GM23338 (cell line): ENCODE measurements at regions not wholly inside any gene's neighbourhood (a gene's known extent, or its start where the extent isn't known, plus 50 kb on each side); places are given as distances from the start of the nearest gene placed in this dataset.

ENCODE experiments used
- CREB1 ChIP-seq: fragments of 250-450 bp; sonication (Bioruptor Pico); IDR thresholded peaks from 2 replicates; pipeline ENCODE4 v1.5.0; 2020; ENCODE audit warnings: low read depth, mild to moderate bottlenecking, moderate library complexity
- EZH2 ChIP-seq: fragments of 200-600 bp; sonication (generic); IDR thresholded peaks from one replicate; pipeline ENCODE4 v1.8.0; 2017; ENCODE audit warnings: antibody characterized with exemption, mild to moderate bottlenecking, low read depth; ENCODE audit not compliant: unreplicated experiment
- EZH2phosphoT487 ChIP-seq: fragments of 200-600 bp; sonication (generic); IDR thresholded peaks from one replicate; pipeline ENCODE4 v1.8.1; 2018; ENCODE audit warnings: antibody characterized with exemption; ENCODE audit not compliant: unreplicated experiment
- JUNB ChIP-seq: IDR thresholded peaks from one replicate; pipeline ENCODE4 v1.6.1; 2016; ENCODE audit warnings: antibody characterized with exemption; ENCODE audit not compliant: unreplicated experiment
- NANOG ChIP-seq: IDR thresholded peaks from 2 replicates; pipeline ENCODE4 v1.6.1; 2016; ENCODE audit warnings: antibody characterized with exemption, borderline replicate concordance
- POLR2AphosphoS5 ChIP-seq: IDR thresholded peaks from 2 replicates; pipeline ENCODE4 v1.6.1; 2016; ENCODE audit warnings: antibody characterized with exemption, low read depth
- STAT1 ChIP-seq: IDR thresholded peaks from one replicate; pipeline ENCODE4 v1.6.1; 2016; ENCODE audit warnings: antibody characterized with exemption; ENCODE audit not compliant: unreplicated experiment
- ZNF114 ChIP-seq: fragments of 250-450 bp; sonication (Bioruptor Pico); IDR thresholded peaks from 2 replicates; pipeline ENCODE4 v1.5.0; 2020; ENCODE audit warnings: mild to moderate bottlenecking, moderate library complexity
- ZNF331 ChIP-seq: fragments of 250-450 bp; sonication (Bioruptor Pico); IDR thresholded peaks from 2 replicates; pipeline ENCODE4 v1.5.0; 2020; ENCODE audit warnings: low read depth, mild to moderate bottlenecking, moderate library complexity
- TF ChIP-seq, protein P1 (sequence below): fragments of 250-450 bp; sonication (Bioruptor Pico); IDR thresholded peaks from 2 replicates; pipeline ENCODE4 v1.5.0; 2020; ENCODE audit warnings: mild to moderate bottlenecking, moderate library complexity
- TF ChIP-seq, protein P2 (sequence below), 2 experiments: fragments of 200-600 bp in 1 of 2; sonication (generic) in 1 of 2; conservative IDR thresholded peaks; 2 replicates each; pipeline versions ENCODE4 v1.5.1 to v1.6.1; 2016 to 2017; ENCODE audit warnings: antibody characterized with exemption in 2 of 2, low read depth in 2 of 2, mild to moderate bottlenecking in 2 of 2, moderate library complexity in 1 of 2

DNA sequence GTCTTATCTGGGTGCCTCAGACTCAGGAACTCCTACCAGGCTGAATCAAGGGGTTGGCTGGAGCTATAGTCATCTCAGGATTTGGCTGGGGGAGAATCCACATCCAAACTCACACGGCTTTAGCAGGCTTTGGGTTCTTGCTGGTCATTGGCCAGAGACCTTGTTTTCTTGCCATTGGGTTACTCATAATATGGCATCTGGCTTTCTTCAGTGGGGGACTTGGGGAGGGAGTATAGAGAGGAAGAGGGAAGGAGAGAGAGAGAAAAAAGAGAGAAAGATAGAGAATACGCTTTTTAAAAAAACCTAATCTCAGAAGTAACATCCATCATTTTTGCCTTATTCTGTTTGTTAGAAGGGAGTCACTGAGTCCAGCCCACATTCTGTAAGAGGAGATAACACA is 191.5 kb upstream of the SHISA6 start (continued):
- TF ChIP-seq, protein P1, sequence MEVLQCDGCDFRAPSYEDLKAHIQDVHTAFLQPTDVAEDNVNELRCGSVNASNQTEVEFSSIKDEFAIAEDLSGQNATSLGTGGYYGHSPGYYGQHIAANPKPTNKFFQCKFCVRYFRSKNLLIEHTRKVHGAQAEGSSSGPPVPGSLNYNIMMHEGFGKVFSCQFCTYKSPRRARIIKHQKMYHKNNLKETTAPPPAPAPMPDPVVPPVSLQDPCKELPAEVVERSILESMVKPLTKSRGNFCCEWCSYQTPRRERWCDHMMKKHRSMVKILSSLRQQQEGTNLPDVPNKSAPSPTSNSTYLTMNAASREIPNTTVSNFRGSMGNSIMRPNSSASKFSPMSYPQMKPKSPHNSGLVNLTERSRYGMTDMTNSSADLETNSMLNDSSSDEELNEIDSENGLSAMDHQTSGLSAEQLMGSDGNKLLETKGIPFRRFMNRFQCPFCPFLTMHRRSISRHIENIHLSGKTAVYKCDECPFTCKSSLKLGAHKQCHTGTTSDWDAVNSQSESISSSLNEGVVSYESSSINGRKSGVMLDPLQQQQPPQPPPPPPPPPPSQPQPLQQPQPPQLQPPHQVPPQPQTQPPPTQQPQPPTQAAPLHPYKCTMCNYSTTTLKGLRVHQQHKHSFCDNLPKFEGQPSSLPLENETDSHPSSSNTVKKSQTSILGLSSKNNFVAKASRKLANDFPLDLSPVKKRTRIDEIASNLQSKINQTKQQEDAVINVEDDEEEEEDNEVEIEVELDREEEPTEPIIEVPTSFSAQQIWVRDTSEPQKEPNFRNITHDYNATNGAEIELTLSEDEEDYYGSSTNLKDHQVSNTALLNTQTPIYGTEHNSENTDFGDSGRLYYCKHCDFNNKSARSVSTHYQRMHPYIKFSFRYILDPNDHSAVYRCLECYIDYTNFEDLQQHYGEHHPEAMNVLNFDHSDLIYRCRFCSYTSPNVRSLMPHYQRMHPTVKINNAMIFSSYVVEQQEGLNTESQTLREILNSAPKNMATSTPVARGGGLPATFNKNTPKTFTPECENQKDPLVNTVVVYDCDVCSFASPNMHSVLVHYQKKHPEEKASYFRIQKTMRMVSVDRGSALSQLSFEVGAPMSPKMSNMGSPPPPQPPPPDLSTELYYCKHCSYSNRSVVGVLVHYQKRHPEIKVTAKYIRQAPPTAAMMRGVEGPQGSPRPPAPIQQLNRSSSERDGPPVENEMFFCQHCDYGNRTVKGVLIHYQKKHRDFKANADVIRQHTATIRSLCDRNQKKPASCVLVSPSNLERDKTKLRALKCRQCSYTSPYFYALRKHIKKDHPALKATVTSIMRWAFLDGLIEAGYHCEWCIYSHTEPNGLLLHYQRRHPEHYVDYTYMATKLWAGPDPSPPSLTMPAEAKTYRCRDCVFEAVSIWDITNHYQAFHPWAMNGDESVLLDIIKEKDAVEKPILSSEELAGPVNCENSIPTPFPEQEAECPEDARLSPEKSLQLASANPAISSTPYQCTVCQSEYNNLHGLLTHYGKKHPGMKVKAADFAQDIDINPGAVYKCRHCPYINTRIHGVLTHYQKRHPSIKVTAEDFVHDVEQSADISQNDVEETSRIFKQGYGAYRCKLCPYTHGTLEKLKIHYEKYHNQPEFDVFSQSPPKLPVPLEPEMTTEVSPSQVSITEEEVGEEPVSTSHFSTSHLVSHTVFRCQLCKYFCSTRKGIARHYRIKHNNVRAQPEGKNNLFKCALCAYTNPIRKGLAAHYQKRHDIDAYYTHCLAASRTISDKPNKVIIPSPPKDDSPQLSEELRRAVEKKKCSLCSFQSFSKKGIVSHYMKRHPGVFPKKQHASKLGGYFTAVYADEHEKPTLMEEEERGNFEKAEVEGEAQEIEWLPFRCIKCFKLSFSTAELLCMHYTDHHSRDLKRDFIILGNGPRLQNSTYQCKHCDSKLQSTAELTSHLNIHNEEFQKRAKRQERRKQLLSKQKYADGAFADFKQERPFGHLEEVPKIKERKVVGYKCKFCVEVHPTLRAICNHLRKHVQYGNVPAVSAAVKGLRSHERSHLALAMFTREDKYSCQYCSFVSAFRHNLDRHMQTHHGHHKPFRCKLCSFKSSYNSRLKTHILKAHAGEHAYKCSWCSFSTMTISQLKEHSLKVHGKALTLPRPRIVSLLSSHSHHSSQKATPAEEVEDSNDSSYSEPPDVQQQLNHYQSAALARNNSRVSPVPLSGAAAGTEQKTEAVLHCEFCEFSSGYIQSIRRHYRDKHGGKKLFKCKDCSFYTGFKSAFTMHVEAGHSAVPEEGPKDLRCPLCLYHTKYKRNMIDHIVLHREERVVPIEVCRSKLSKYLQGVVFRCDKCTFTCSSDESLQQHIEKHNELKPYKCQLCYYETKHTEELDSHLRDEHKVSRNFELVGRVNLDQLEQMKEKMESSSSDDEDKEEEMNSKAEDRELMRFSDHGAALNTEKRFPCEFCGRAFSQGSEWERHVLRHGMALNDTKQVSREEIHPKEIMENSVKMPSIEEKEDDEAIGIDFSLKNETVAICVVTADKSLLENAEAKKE (CRISPR knock-in tag), result no peak
- TF ChIP-seq POLR2AphosphoS5 (no peak), NANOG (no peak), EZH2 (no peak), STAT1 (no peak), ZNF114 (CRISPR knock-in tag) (no peak), EZH2phosphoT487 (no peak), ZNF331 (CRISPR knock-in tag) (no peak), JUNB (no peak), CREB1 (CRISPR knock-in tag) (no peak)
- TF ChIP-seq, protein P2, sequence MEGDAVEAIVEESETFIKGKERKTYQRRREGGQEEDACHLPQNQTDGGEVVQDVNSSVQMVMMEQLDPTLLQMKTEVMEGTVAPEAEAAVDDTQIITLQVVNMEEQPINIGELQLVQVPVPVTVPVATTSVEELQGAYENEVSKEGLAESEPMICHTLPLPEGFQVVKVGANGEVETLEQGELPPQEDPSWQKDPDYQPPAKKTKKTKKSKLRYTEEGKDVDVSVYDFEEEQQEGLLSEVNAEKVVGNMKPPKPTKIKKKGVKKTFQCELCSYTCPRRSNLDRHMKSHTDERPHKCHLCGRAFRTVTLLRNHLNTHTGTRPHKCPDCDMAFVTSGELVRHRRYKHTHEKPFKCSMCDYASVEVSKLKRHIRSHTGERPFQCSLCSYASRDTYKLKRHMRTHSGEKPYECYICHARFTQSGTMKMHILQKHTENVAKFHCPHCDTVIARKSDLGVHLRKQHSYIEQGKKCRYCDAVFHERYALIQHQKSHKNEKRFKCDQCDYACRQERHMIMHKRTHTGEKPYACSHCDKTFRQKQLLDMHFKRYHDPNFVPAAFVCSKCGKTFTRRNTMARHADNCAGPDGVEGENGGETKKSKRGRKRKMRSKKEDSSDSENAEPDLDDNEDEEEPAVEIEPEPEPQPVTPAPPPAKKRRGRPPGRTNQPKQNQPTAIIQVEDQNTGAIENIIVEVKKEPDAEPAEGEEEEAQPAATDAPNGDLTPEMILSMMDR (conservative IDR thresholded peaks at IDR 0.05; ENCODE audit: low read depth in 2 of 2), result no peak
